ENCODE measurements at regions not wholly inside any gene's neighbourhood (a gene's known extent, or its start where the extent isn't known, plus 50 kb on each side); places are given as distances from the start of the nearest gene placed in this dataset.
"Not testable (repeated sequence)": the region's sequence is repeated elsewhere in the genome, so short reads cannot be mapped to it uniquely, and the experiment has no call there.

DNA sequence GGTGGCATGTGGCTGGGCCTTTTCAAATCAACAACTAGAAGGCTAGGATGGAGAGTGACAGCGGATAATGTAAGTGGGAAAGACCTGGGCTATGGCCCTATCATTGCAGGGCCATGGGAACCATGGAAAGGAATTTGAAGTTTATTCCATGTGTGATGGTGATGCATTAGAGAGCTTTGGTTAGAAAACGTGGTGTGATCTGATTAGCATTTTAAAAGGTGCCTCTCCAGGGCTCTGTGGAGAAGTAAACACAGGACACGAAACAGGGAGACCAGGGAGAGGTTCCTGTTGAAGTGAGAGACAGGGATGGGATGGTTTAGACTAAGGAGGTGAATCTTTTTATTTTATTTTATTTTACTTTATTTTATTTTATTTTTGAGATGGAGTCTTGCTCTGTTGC is 749.5 kb downstream of the GATA3 start:
- Mint-ChIP-seq H3K4me1 (ENCODE audit: low read depth) (peaks cover 11% of the 10 kb centered on the region), H3K4me3 (no peak overlapping the region), H3K36me3 (ENCODE audit: low read depth) (no peaks in the 10 kb centered on the region), H3K27ac (no peak overlapping the region), H3K27me3 (no peaks in the 10 kb centered on the region), H3K9me3 (peaks cover 11% of the 10 kb centered on the region)

DNA sequence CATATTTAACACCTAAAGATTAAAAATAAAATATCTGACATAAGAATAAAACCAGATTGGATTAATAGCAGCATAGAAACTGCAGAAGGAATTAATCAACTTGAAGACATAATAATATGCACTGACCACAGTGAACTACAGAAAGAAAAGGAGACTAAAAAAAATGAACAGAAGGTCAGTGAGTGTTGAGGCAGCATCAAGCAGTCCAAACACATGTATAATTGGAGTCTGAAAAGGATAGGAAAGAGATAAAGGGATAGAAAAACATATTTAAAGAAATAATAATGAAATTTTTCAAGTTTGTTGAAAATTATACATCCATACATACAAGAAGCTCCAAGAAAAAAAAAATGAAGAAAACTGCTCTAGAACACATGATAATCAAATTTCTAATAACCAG is 756.2 kb downstream of the GATA3 start:
- H3K36me3 Mint-ChIP-seq (ENCODE audit: low read depth): no peaks in the 10 kb centered on the region
- no peak overlapping the region for H3K4me3 Mint-ChIP-seq
- no peaks in the 10 kb centered on the region for H3K4me1 Mint-ChIP-seq (ENCODE audit: low read depth)
- peaks cover 6% of the 10 kb centered on the region for H3K27me3 Mint-ChIP-seq
- peaks cover 15% of the 10 kb centered on the region for H3K9me3 Mint-ChIP-seq
- no peak overlapping the region for H3K27ac Mint-ChIP-seq

DNA sequence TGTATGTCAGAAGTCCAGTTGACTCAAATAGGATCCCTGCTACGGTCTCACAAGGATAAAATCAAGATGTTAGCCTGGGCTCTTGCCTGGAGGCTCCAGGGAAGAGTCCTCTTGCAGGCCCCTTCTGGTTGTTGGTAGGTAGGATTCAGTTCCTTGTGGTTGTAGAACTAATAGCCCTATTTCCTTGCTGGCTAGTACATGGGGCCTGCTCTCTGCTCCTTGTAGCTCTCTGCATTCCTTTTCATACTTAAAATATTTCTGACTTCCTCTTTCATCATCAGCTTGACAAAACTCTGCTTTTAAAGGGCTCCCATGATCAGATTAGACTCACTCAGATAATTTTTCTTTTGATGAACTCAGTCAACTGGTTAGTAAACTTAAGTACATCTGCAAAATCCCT is 756.7 kb downstream of the GATA3 start:
- H3K4me1 Mint-ChIP-seq (ENCODE audit: low read depth): no peaks in the 10 kb centered on the region
- H3K27me3 Mint-ChIP-seq: peaks cover 6% of the 10 kb centered on the region
- no peaks in the 10 kb centered on the region for H3K36me3 Mint-ChIP-seq (ENCODE audit: low read depth)
- no peak overlapping the region for H3K4me3 Mint-ChIP-seq
- no peak overlapping the region for H3K27ac Mint-ChIP-seq
- peaks cover 14% of the 10 kb centered on the region for H3K9me3 Mint-ChIP-seq

DNA sequence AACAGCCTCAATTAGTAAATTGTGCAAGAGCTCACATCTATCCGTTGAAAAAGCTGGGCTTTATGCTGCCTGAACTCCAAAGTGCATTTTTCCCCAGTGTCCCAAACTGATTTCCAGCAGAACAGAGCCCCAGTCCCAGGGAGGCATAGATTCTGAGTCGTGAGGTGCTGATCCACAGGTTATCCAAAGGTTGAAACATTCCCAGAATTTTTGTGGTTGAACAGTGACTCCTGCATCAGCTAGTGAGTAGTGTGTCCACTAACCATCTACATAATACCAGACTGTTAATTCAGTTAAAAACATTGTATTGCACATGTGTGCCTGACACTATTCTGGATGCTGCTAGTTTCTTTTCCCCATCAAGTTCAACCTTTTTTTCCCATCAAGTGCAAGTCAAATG is 761.5 kb downstream of the GATA3 start:
- Mint-ChIP-seq H3K9me3 (peaks cover 3% of the 10 kb centered on the region), H3K4me1 (ENCODE audit: low read depth) (no peaks in the 10 kb centered on the region), H3K27me3 (no peaks in the 10 kb centered on the region), H3K27ac (no peak overlapping the region), H3K4me3 (no peak overlapping the region), H3K36me3 (ENCODE audit: low read depth) (no peaks in the 10 kb centered on the region)

DNA sequence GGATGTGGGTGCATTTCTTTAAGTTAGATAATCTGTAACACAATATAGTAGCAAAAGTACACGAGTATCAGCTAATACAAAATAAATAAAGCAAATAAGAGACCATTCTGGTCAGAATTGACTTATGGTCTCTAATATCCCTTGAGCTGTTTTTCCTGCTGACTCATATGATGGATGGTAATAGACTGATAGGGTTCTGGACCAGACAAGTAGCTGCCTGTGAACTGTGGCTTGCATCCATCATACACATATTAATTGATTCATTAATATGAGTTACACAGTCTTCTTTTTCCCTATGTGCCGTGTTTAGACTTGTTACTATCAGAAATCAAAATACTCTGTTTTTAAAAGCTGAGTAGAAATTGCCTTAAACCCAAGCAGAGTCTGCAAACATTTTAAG is 762.8 kb downstream of the GATA3 start:
- Mint-ChIP-seq H3K27ac (no peak overlapping the region), H3K4me1 (ENCODE audit: low read depth) (no peaks in the 10 kb centered on the region), H3K27me3 (no peaks in the 10 kb centered on the region), H3K9me3 (peaks cover 3% of the 10 kb centered on the region), H3K4me3 (no peak overlapping the region), H3K36me3 (ENCODE audit: low read depth) (no peaks in the 10 kb centered on the region)

DNA sequence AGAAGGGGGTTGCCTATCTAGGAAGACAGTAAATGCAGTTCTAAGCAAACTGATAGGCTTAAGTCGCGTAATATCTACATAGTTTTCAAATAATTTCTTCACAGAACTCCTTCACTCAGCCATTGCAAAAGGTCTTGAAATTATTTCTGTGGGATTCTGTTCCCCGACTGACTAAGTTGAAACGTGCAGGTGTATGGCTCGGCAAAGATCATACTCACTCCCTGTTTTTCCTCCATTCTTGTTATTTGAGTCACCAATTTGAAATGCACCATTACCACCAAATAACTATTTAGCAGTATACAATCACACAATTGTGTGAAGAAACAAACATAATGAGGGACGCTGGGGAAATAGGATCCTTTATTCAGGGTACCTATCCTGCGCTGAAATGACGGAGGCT is 771.1 kb downstream of the GATA3 start:
- Mint-ChIP-seq H3K9me3 (no peaks in the 10 kb centered on the region), H3K36me3 (ENCODE audit: low read depth) (no peaks in the 10 kb centered on the region), H3K27me3 (no peaks in the 10 kb centered on the region), H3K4me3 (no peak overlapping the region), H3K27ac (no peak overlapping the region), H3K4me1 (ENCODE audit: low read depth) (peaks cover 7% of the 10 kb centered on the region)

DNA sequence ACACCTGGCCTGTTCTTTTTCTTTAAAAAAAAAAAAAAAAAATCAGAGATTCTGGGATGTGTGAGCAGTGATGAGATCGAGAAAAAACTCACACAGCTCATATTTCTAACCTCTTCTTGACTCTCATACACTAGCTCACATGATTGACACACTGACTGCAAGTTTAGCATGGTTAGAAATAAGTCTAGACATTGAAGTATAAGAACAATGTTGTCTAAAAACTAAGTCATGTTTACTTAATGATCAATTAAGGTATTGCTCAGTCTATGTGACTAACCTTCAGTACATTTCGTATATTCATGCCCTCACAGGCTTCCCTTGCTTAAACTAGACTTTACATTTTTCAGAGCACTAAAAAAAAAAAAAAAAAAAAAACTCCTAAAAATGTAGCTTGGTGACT is 775.1 kb downstream of the GATA3 start:
- no peak overlapping the region for H3K4me3 Mint-ChIP-seq
- H3K27ac Mint-ChIP-seq: no peak overlapping the region
- H3K36me3 Mint-ChIP-seq (ENCODE audit: low read depth): no peaks in the 10 kb centered on the region
- peaks cover 3% of the 10 kb centered on the region for H3K27me3 Mint-ChIP-seq
- H3K4me1 Mint-ChIP-seq (ENCODE audit: low read depth): peaks cover 11% of the 10 kb centered on the region
- no peaks in the 10 kb centered on the region for H3K9me3 Mint-ChIP-seq

DNA sequence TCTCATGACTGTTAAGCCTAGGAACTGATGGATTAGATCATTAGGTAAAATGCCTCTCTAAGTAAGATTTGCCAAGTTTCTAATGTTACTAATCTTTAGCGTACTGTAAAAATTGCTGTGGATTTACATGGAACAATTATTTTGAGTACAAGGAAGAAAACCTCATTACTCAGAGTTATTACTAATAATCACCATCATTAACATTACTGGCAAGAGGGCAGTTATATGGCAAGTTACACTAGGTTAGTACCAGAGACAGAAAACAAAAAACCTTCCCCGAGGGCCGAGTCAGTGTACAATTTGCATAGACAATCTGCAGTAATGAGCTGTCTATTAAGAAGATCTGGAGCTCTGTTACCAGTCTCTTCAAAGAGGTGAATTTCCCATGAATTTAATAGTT is 775.6 kb downstream of the GATA3 start:
- Mint-ChIP-seq H3K27me3 (peaks cover 6% of the 10 kb centered on the region), H3K4me3 (no peak overlapping the region), H3K4me1 (ENCODE audit: low read depth) (peaks cover 16% of the 10 kb centered on the region), H3K9me3 (peaks cover 2% of the 10 kb centered on the region), H3K27ac (no peak overlapping the region), H3K36me3 (ENCODE audit: low read depth) (no peaks in the 10 kb centered on the region)

DNA sequence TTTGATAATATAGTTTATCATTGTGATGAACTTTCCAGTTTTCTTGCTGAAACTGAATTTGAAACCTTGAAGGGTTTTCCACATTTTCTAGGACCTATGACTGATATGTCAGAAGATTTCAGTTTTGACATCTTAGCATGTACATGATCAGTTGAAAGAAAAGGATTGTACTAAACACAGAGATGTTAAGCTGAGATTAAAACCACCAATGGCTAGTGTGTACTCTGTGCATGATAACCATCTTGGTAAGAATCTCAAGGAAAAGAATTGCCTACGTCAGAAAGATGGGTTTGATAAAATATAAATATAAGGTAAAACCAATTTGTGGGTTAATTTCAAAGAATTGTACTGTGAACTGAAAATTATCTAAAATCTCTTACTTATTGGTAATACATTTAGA is 776.4 kb downstream of the GATA3 start:
- H3K27ac Mint-ChIP-seq: no peak overlapping the region

DNA sequence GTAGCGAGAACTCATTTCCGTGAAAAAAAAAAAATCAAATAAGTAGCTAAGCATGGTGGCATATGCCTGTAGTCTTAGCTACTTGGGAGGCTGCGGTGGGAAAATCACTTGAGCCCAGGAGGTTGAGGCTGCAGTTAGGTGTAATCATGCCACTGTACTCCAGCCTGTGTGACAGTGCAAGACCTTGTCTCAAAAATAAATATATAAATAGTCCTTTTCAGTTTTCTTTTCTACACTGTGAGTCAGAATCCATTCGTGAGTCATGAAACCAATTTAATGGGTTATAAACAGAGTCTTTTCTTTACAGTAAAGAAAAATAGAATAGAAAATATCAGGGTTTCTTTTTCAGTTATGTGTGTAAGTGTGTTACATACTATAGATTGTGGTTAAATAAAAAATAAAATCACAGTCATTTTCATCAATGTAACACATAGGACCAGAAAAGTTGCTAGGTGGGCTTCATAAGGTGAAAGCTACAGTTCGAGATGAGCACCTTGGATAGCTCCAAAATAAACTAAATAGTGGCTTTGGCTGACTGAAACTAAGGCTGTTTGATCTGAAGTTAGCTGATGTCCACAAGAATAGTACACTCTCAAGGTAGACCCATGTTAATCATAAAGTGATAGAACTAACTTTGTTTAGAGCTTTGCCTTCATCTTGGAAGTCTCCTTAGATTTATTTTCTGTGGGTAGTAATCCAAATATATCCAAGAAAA is 781.1 kb downstream of the GATA3 start:
- Mint-ChIP-seq H3K4me3 (no peak overlapping the region), H3K27ac (no peak overlapping the region), H3K4me1 (ENCODE audit: low read depth) (peaks cover 11% of the 10 kb centered on the region), H3K27me3 (peaks cover 16% of the 10 kb centered on the region), H3K9me3 (peaks cover 15% of the 10 kb centered on the region), H3K36me3 (ENCODE audit: low read depth) (no peaks in the 10 kb centered on the region)

More for the DNA sequence above, 776.4 kb downstream of the GATA3 start:
- Mint-ChIP-seq H3K9me3 (peaks cover 4% of the 10 kb centered on the region), H3K4me3 (no peak overlapping the region), H3K27me3 (peaks cover 7% of the 10 kb centered on the region), H3K4me1 (ENCODE audit: low read depth) (peaks cover 18% of the 10 kb centered on the region), H3K36me3 (ENCODE audit: low read depth) (no peaks in the 10 kb centered on the region)

DNA sequence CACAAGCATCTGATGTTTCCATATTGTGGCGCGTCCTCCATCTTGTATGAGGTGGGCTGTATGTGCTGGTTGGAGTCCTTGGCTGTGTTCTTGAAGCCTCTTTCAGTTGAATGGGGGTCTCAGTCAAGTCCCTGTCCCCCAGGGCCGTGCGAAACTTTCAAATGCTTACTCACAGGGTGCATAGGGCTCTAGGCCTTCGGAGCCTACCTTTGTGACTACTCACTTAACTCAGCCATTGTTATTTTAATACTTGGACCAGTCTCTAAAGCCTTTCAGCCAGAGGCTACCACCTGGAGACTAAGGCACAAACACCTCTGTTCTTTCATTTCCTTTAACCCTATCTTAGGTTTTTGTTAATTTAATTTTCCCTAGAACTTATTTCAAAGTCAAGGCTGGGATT is 785.9 kb downstream of the GATA3 start:
- Mint-ChIP-seq H3K4me3 (no peak overlapping the region), H3K36me3 (ENCODE audit: low read depth) (peaks cover 8% of the 10 kb centered on the region), H3K4me1 (ENCODE audit: low read depth) (no peaks in the 10 kb centered on the region)

DNA sequence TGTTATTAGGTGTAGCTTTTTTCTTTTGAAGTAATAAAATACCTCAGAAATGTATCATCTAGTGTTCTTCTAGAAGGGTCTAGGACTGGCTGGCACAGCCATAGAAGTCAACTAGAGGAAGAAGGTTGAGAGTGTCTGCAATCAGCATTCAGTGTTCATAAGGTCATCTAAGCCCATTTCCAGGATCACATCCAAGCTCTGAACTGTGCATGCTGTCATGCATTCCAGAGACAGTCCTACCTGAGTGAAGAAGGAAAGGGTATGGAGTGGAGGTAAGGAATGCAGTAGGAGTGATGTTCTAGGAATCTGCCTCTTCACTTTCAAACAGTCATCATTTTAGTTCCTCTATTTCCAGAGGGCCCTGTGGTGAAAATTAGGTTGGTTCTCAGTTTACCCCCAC is 789.7 kb downstream of the GATA3 start:
- H3K27ac Mint-ChIP-seq: no peak overlapping the region
- H3K4me1 Mint-ChIP-seq (ENCODE audit: low read depth): no peaks in the 10 kb centered on the region
- H3K36me3 Mint-ChIP-seq (ENCODE audit: low read depth): peaks cover 8% of the 10 kb centered on the region
- no peak overlapping the region for H3K4me3 Mint-ChIP-seq
- H3K9me3 Mint-ChIP-seq: peaks cover 17% of the 10 kb centered on the region
- peaks cover 21% of the 10 kb centered on the region for H3K27me3 Mint-ChIP-seq

More for the DNA sequence above, 785.9 kb downstream of the GATA3 start:
- H3K9me3 Mint-ChIP-seq: peaks cover 22% of the 10 kb centered on the region
- H3K27ac Mint-ChIP-seq: no peak overlapping the region
- H3K27me3 Mint-ChIP-seq: peaks cover 16% of the 10 kb centered on the region

DNA sequence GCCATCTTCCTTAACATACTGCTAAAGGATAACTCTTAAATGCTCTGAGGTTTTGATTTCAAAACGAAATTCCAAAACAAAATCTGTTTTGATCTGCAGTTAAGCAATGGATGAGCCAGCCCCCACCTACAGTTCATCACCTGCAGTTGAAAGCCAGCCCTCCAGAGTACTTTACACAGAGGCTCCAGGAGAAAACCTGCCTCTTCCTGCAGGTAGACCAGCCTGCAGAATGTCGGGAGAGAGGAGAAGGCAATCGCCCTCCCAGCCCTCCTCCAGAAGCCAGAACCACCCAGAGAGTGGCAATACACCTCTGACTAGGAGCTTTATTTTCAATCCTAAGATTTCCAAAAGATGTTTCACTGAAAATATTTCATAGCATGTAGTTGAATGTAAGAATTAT is 798.1 kb downstream of the GATA3 start:
- H3K4me3 Mint-ChIP-seq: no peak overlapping the region
- H3K4me1 Mint-ChIP-seq (ENCODE audit: low read depth): no peaks in the 10 kb centered on the region
- no peaks in the 10 kb centered on the region for H3K36me3 Mint-ChIP-seq (ENCODE audit: low read depth)
- H3K27me3 Mint-ChIP-seq: peaks cover 25% of the 10 kb centered on the region
- H3K9me3 Mint-ChIP-seq: no peaks in the 10 kb centered on the region
- H3K27ac Mint-ChIP-seq: no peak overlapping the region

DNA sequence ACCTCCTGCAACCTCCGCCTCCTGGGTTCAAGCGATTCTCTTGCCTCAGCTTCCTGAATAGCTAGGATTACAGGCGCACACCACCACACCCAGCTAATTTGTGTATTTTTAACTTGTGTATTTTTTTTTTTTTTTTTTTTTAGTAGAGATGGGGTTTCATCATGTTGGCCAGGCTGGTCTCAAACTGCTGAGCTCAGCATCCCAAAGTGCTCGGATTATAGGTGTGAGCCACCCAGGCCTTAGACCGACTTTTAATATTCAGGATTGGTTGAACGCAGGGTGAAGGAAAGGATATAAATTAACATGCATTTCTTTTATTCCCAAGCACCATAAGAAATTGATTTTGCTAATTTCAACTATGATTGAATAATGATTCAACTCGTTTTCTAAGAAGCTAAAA is 798.6 kb downstream of the GATA3 start:
- peaks cover 24% of the 10 kb centered on the region for H3K27me3 Mint-ChIP-seq
- no peaks in the 10 kb centered on the region for H3K4me1 Mint-ChIP-seq (ENCODE audit: low read depth)
- no peaks in the 10 kb centered on the region for H3K9me3 Mint-ChIP-seq
- H3K36me3 Mint-ChIP-seq (ENCODE audit: low read depth): no peaks in the 10 kb centered on the region
- no peak overlapping the region for H3K27ac Mint-ChIP-seq
- no peak overlapping the region for H3K4me3 Mint-ChIP-seq

DNA sequence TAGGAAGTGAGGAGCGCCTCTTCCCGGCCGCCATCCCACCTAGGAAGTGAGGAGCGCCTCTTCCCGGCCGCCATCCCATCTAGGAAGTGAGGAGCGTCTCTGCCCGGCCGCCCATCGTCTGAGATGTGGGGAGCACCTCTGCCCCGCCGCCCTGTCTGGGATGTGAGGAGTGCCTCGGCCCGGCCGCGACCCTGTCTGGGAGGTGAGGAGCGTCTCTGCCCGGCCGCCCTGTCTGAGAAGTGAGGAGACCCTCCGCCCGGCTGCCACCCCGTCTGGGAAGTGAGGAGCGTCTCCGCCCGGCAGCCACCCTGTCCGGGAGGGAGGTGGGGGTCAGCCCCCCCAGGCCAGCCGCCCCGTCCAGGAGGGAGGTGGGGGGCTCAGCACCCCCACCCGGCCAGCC is 814.4 kb downstream of the GATA3 start:
- not testable (repeated sequence) for H3K4me3 Mint-ChIP-seq; H3K9me3 Mint-ChIP-seq; H3K27ac Mint-ChIP-seq; H3K4me1 Mint-ChIP-seq (ENCODE audit: low read depth); H3K27me3 Mint-ChIP-seq; H3K36me3 Mint-ChIP-seq (ENCODE audit: low read depth)

DNA sequence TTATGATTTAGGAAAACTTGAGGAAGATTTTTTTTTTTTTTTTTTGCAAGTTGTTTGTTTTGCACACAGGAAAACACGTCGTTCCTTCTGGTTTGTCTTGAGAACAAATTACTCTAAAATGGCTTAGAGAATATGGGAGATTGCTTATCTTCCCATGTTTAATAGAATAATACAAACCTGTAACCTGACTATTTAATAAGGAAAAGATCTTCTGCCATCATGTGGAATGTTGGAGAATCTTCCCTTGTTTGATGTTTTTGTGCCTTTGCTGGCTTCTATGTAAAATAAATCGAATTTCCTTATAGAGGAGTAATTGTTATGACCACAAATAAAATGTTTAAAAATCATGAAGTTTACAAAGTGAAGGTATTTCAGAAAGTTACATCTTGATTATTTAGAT is 818.8 kb downstream of the GATA3 start:
- Mint-ChIP-seq H3K36me3 (ENCODE audit: low read depth) (no peaks in the 10 kb centered on the region), H3K27ac (no peak overlapping the region), H3K4me1 (ENCODE audit: low read depth) (peaks cover 4% of the 10 kb centered on the region), H3K27me3 (peaks cover 6% of the 10 kb centered on the region), H3K9me3 (no peaks in the 10 kb centered on the region), H3K4me3 (no peak overlapping the region)

Data from stimulated activated naive CD8-positive, alpha-beta T cell treated with anti-CD3 and anti-CD28 coated beads, Interleukin-15, Interleukin-2, amounts not matched to agents 100 ng/mL and 50 ng/mL, for 24 hours (primary cell).